GM21786 (cell line): ENCODE measurements at regions not wholly inside any gene's neighbourhood (a gene's known extent, or its start where the extent isn't known, plus 50 kb on each side); places are given as distances from the start of the nearest gene placed in this dataset.
"Not testable (repeated sequence)": the region's sequence is repeated elsewhere in the genome, so short reads cannot be mapped to it uniquely, and the experiment has no call there.

ENCODE experiments used
- ATAC-seq: cut with Tn5 transposase; IDR thresholded peaks from one replicate; pipeline ENCODE4 v1.9.1; 2021; ENCODE audit not compliant: unreplicated experiment

GRCh38 chr10:77740396-77740795 is 102.8 kb upstream of the KCNMA1 start:
- ATAC-seq: not testable (repeated sequence)

DNA sequence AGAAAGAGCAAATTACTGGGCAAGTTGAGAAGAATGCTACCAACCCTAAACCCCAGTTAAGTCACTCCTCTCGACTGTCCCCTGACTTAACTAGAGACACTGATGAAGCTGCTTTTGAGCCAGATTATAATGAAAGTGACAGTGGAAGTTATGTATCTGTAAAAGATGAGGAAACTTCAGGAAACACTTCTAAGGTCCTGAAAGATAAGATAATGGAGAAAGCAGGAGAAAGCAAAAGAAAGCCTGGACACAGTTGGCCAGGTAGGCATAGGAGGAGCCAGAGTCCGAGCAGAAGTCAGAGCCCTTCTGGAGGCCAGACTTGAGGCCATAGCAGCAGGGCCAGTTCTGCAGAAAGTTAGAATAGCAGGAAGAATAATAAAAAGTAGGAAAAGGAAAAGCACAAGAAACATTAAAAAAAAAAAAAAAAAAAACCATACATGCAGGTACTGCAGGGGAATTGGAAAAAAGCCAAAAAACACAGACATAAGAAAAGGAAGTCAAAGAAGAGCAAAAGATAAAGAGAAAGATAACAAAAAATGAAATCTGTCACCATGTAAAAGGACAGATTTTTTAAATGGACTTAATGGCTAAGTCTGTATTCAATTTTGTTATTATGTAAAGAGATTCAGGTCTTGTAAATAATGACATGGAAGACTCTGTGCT is 101.0 kb upstream of the KCNMA1 start:
- ATAC-seq: no peak

- no peak for ATAC-seq
These were observed 100.0 kb upstream of the KCNMA1 start for GRCh38 chr10:77737608-77738007.

GRCh38 chr10:77735136-77735535 is 97.5 kb upstream of the KCNMA1 start:
- not testable (repeated sequence) for ATAC-seq

DNA sequence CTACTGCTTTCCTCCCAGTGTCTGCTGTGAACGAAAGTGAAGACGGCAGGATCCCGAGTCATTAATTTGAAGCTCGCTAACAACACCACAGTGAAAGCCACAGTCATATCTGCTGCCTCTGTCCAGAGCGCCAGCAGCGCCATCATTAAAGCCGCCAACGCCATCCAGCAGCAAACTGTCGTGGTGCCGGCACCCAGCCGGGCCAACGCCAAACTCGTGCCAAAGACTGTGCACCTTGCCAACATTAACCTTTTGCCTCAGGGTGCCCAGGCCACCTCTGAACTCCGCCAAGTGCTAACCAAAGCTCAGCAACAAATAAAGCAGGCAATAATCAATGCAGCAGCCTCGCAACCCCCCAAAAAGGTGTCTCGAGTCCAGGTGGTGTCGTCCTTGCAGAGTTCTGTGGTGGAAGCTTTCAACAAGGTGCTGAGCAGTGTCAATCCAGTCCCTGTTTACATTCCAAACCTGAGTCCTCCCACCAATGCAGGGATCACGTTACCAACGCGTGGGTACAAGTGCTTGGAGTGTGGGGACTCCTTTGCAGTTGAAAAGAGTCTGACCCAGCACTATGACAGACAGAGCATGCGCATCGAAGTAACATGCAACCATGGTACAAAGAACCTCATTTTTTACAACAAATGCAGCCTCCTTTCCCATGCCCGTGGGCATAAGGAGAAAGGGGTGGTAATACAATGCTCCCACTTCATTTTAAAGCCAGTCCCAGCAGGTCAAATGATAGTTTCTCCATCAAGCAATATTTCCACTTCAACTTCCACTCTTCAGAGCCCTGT is 94.8 kb upstream of the KCNMA1 start:
- ATAC-seq: no peak

DNA sequence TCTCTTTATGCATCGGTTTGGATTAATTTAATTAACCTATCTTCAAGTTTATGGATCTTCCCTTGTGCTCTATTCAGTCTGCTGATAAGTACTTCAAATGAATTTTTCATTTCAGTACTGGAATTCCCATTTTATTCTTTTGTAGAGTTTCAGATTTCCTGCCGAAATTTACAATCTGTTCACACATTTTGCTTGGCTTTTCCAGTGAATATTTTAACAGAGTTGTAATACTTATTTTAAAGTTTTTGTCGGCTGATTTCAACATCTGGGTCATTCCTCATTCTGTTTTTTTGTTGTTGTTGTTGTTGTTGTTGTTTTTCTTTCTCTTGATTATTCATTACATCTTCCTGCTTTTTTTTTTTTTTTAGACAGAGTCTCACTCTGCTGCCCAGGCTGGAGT is 89.9 kb upstream of the KCNMA1 start:
- ATAC-seq: no peak

DNA sequence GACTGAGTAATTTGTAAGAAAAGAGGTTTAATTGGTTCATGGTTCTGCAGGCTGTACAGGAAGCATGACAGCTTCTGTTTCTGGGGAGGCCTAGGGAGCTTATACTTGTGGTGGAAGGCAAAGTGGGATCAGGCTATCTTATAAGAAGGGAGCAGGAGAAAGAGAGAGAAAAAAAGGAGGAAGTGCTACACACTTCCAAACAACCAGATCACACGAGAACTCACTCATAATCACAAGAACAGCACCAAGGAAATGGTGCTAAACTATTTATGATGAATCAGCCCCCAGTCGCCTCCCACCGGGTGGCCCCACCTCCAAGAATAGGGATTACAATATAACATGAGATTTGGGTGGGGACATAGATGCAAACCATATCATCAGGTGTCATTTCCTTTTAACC is 89.1 kb upstream of the KCNMA1 start:
- no peak for ATAC-seq

DNA sequence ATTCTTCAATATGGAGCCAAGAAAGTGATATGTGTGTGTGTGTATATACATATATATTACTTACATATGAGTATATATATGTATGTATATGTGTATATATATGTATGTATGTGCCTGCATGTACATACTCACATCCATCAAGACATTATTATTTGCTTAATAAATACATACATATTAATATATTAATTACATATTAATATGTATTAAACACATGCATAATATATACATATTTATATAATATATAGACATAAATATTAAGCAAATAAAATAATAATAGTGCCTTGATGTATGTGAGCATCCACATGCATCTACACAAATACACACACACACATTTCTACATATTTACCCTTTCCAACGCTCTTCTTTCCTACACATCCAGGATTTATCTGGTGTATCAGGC is 88.7 kb upstream of the KCNMA1 start:
- no peak for ATAC-seq

- ATAC-seq: no peak
These were observed 87.2 kb upstream of the KCNMA1 start for GRCh38 chr10:77724820-77725219.

DNA sequence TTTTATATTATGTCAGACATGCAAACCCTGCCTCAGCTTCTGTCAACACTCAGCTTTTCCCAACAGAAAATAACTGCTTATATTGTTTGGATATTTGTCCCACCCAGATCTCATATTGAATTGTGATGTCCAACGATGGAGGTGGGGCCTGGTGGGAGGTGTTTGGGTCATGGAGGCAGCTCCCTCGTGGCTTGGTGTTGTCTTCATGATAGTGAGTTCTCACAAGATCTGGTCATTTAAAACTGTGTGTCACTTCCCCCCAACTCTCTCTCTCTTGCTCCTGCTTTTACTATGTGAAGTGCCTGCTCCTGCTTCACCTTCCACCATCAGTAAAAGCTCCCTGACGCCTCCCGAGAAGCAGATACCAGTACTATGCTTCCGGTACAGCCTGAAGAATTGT is 85.8 kb upstream of the KCNMA1 start:
- no peak for ATAC-seq

DNA sequence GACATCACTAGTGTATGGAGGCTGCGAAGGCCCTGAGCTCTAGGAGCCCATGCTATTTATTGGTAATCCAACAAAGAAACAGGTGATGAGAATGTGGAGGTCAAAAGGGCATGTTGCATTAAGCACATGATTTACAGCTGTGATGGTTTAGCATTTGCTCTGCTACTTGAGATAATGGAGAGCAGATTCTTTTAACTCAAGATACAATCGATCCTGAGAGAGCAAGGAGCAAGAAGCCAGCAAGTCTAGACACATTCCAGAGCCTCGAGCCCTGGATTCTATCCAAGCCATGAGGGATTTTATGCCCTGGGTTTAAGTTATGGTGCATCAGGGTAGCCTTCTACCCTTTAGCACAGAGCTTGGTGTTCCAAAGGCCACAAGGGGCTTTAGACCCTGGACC is 85.3 kb upstream of the KCNMA1 start:
- not testable (repeated sequence) for ATAC-seq

GRCh38 chr10:77721815-77722214 is 84.2 kb upstream of the KCNMA1 start:
- no peak for ATAC-seq

DNA sequence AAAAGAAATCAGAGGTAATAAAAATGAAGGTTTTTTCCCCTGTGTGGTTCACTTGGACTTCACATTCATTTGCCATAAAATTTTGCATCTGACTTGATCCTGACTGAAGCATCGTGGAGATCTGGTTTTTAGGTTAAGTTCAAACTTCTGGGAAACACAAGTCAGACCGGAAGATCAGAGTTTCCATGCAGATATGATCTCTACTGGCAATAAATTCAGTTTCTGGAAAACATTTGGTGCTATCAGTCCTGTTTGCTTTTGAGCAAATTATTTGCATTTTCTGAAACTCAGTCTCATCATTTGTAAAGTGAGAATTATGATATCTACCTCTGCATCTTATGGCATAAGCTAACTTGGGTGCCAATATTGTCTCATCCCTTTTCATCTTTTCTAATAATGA is 81.3 kb upstream of the KCNMA1 start:
- ATAC-seq: no peak

DNA sequence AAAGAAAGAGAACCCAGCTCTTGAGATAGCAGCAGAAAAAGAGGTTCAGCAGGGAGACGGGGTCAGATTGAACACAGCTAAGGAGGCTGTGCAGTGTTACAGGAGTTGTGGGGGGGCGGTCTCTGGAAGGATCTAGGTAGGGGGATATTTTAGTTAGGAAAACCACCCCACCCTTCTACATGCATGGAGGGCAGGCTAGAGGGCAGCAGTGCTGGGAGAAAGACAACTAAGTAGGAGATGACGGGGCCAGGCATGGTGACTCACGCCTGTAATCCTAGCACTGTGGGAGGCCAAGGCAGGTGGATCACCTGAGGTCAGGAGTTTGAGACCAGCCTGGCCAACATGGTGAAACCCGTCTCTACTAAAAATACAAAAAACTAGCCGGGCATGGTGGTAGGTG is 80.7 kb upstream of the KCNMA1 start:
- not testable (repeated sequence) for ATAC-seq

GRCh38 chr10:77717336-77717735 is 79.7 kb upstream of the KCNMA1 start:
- ATAC-seq: no peak

GRCh38 chr10:77716458-77717317 is 79.1 kb upstream of the KCNMA1 start:
- ATAC-seq: no peak

- ATAC-seq: no peak
These were observed 77.9 kb upstream of the KCNMA1 start for GRCh38 chr10:77715536-77715935.

- ATAC-seq: no peak
These were observed 77.5 kb upstream of the KCNMA1 start for GRCh38 chr10:77715088-77715487.

DNA sequence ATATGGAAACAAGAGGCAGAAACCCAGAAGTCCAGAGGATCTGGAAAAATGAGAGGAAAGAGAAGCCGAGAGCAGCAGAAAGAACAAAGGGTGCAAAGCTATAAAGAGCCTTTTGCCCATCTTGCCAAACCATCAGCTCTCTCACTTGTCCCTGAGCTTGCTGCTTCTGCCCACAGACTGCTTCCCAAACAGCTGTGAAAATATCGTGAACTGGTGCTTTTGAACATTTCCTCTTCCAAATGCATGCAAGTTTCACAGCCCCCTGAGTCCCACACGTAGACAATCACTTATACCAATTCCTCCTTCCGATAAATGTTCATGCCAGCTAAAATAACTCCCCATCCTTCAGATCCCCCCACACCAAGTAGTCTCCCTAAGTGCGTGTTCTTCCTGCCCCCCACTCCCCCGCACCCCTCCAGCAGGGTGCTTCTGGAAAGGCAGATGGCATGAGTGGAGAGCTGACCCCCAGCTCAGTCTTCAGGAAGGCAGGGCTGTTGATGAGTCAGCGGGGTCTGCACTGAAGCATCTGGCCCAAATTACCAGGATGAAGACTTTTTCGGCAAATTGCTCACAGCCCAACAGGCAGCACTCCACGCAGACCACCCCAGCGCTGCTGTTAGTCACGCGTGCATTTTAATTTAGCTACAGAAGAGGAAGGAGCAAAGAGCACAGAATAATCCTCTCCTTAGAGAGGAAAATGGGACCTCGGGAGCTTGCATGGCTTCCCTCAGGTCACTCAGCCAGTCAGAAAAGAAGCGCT is 76.1 kb upstream of the KCNMA1 start:
- no peak for ATAC-seq

- ATAC-seq: no peak
These were observed 74.6 kb upstream of the KCNMA1 start for GRCh38 chr10:77712207-77712606.

DNA sequence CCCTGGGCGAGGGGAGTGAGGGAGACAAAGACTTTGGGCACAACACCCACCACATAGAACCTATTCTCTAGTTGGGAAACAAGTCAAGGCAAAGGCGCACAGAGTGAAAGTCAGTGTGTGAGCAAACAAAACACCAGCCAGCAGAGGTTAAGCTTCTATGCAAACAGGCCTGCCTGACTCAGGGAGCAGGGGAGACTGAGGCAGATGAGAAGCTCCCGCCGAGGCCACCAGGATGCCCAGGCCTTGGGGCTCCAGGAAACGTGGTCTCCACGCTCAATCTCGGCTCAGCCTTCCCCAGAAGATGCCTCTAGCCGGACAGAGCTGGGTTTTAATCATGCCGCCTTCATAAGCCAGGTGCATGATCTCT is 74.1 kb upstream of the KCNMA1 start:
- no peak for ATAC-seq
